ENCODE measurements at regions not wholly inside any gene's neighbourhood (a gene's known extent, or its start where the extent isn't known, plus 50 kb on each side); places are given as distances from the start of the nearest gene placed in this dataset.

- TF ChIP-seq ZNF205 (CRISPR knock-in tag; IDR thresholded peaks at IDR 0.05) (no peak), ZBTB14 (CRISPR knock-in tag; IDR thresholded peaks at IDR 0.05) (no peak), MATR3 (CRISPR knock-in tag; IDR thresholded peaks at IDR 0.05) (no peak), XRCC5 (optimal IDR thresholded peaks at IDR 0.05; ENCODE audit: low read length) (no peak), POLR2AphosphoS5 (IDR thresholded peaks at IDR 0.05; ENCODE audit: low read depth, low read length) (no peak), ZNF740 (CRISPR knock-in tag; IDR thresholded peaks at IDR 0.05) (no peak), FOXK2 (IDR thresholded peaks at IDR 0.05) (no peak), ZNF607 (CRISPR knock-in tag; IDR thresholded peaks at IDR 0.05; ENCODE audit: borderline replicate concordance) (no peak)
Observed at GRCh38 chr3:22399566-22399965, 648.6 kb upstream of the ZNF385D start (continued).

GRCh38 chr3:22401499-22401898 is 650.5 kb upstream of the ZNF385D start:
- Histone ChIP-seq H4K20me1 (ENCODE audit: insufficient read depth, low read length) (no peaks in the 10 kb centered on the region), H3K9me3 (ENCODE audit: low read length) (peaks cover 6% of the 10 kb centered on the region; the same call in 1 of the 2 replicates), H3K36me3 (replicated peaks in 1 of 2; ENCODE audit: control insufficient read depth in 1 of 2, insufficient read depth in 2 of 2, low read length in 2 of 2) (no peaks in the 10 kb centered on the region), H3K27ac (ENCODE audit: extremely low read length, insufficient read depth, low read length) (no peak overlapping the region), H3K4me1 (ENCODE audit: insufficient read depth, low read length) (no peaks in the 10 kb centered on the region), H3K27me3 (ENCODE audit: control insufficient read depth in 1 of 2, insufficient read depth in 2 of 2, low read length in 2 of 2) (no peaks in the 10 kb centered on the region), H3K9ac (ENCODE audit: insufficient read depth, low read depth, low read length) (no peak overlapping the region), H3K4me2 (ENCODE audit: low read depth, low read length) (no peak overlapping the region), H2AFZ (ENCODE audit: low read length) (no peak overlapping the region), H3K79me2 (ENCODE audit: insufficient read depth, low read length) (no peaks in the 10 kb centered on the region), H3K4me3 (replicated peaks in 1 of 3; ENCODE audit: insufficient read depth in 1 of 3, low read depth in 2 of 3, low read length in 3 of 3) (no peak overlapping the region)
- BruUV-seq (replicated peaks) = no TSS peak
- ATAC-seq (no peak), DNase-seq (ENCODE audit: low spot score) (no peak), FAIRE-seq (no peak)
- intact Hi-C loops (cut with micrococcal nuclease; ENCODE audit: unreplicated experiment) = no loop called here
- in situ Hi-C loops (cut with HindIII; ENCODE audit: extremely low pct_ligation_motif_present, low pct_unique_long_range_greater_than_20kb) = no loop called here
- ChIA-PET CTCF (ENCODE audit: low intra/inter-chr PET ratio, low total read pairs) (no interaction called here), POLR2A (no interaction called here)
- TF ChIP-seq ZNF207 (IDR thresholded peaks at IDR 0.05; ENCODE audit: borderline replicate concordance) (no peak), ARNT (IDR thresholded peaks at IDR 0.05) (no peak), RNF219 (CRISPR knock-in tag; IDR thresholded peaks at IDR 0.05) (no peak), TRIM22 (IDR thresholded peaks at IDR 0.05) (no peak), EED (CRISPR knock-in tag; IDR thresholded peaks at IDR 0.05) (no peak), ZNF136 (CRISPR knock-in tag; IDR thresholded peaks at IDR 0.05; ENCODE audit: low read depth) (no peak), TRAFD1 (CRISPR knock-in tag; IDR thresholded peaks at IDR 0.05; ENCODE audit: borderline replicate concordance) (no peak), TBL1XR1 (IDR thresholded peaks at IDR 0.05; ENCODE audit: borderline replicate concordance, low read length, partially characterized antibody) (no peak), POLR2AphosphoS2 (IDR thresholded peaks at IDR 0.05; ENCODE audit: low read depth, low read length) (no peak), ZNF441 (CRISPR knock-in tag; IDR thresholded peaks at IDR 0.05; ENCODE audit: borderline replicate concordance) (no peak), FOXP1 (IDR thresholded peaks at IDR 0.05) (no peak), FOXP1 (CRISPR knock-in tag; IDR thresholded peaks at IDR 0.05) (no peak)

Data from HepG2 (cell line).